SK-N-SH (cell line): ENCODE measurements at regions not wholly inside any gene's neighbourhood (a gene's known extent, or its start where the extent isn't known, plus 50 kb on each side); places are given as distances from the start of the nearest gene placed in this dataset.

Source experiments
- CTCF ChIA-PET: fragments of 300-600, 350-600 bp; formaldehyde crosslinking; extraction: SDS; loops from one replicate; lab custom pipeline; 2021; lab: Yijun Ruan, JAX
- POLR2A ChIA-PET: fragments of 350-600 bp; sonication (Branson Sonifier 250); formaldehyde crosslinking; extraction: SDS; loops from one replicate; lab custom pipeline; 2020; ENCODE audit warnings: antibody characterized with exemption, inconsistent platforms; lab: Yijun Ruan, JAX
- DNase-seq: peaks from one replicate; pipeline ENCODE4 v3.0.0; 2012
- H2AFZ ChIP-seq: fragments of 200-600 bp; sonication (generic); 2 replicates; pipeline ENCODE4 v1.8.1; 2016; ENCODE audit warnings: antibody characterized with exemption, mild to moderate bottlenecking, low read depth
- H3F3A ChIP-seq: fragments of 200-600 bp; sonication (generic); replicated peaks from 2 replicates; pipeline ENCODE3; 2016; ENCODE audit warnings: antibody characterized with exemption, mild to moderate bottlenecking; ENCODE audit not compliant: insufficient read depth
- H3K27ac ChIP-seq, 2 experiments: fragments of 200-500 bp in 1 of 2; fragments of 200-600 bp in 1 of 2; sonication (Bioruptor generic) in 1 of 2; sonication (generic), shearing (Covaris generic) in 1 of 2; 2 replicates each; pipeline versions ENCODE4 v1.5.1 to v1.6.1; 2014 to 2016; ENCODE audit warnings: low read depth in 2 of 2, inconsistent platforms in 1 of 2, low read length in 1 of 2, mild to moderate bottlenecking in 1 of 2, mixed read lengths in 1 of 2
- H3K27me3 ChIP-seq: fragments of 200-600 bp; sonication (generic), shearing (Covaris generic); 2 replicates; pipeline ENCODE4 v1.6.1; 2016; ENCODE audit warnings: mixed run types; ENCODE audit not compliant: insufficient read depth
- H3K36me3 ChIP-seq, 2 experiments: fragments of 200-500 bp in 1 of 2; fragments of 200-600 bp in 1 of 2; sonication (Bioruptor generic) in 1 of 2; sonication (generic) in 1 of 2; replicated peaks in 1 of 2; 2 replicates each; pipeline versions ENCODE3 to v1.5.1; 2014 to 2016; ENCODE audit warnings: low read length in 1 of 2, mild to moderate bottlenecking in 1 of 2; ENCODE audit not compliant: insufficient read depth in 2 of 2, control insufficient read depth in 1 of 2
- H3K4me1 ChIP-seq, 2 experiments: fragments of 200-500 bp in 1 of 2; fragments of 200-600 bp in 1 of 2; sonication (Bioruptor generic) in 1 of 2; sonication (generic), shearing (Covaris generic) in 1 of 2; 2 replicates each; pipeline versions ENCODE4 v1.5.1 to v1.6.1; 2014 to 2016; ENCODE audit warnings: low read depth in 1 of 2, low read length in 1 of 2, mixed run types in 1 of 2; ENCODE audit not compliant: insufficient read depth in 2 of 2, control insufficient read depth in 1 of 2
- H3K4me2 ChIP-seq: fragments of 200-600 bp; sonication (generic), shearing (Covaris generic); 2 replicates; pipeline ENCODE4 v1.6.1; 2017; ENCODE audit warnings: mixed run types
- H3K4me3 ChIP-seq, 2 experiments: fragments of 200-500 bp in 1 of 2; fragments of 200-600 bp in 1 of 2; sonication (Bioruptor generic) in 1 of 2; sonication (generic), shearing (Covaris generic) in 1 of 2; 2 replicates each; pipeline versions ENCODE4 v1.5.1 to v1.8.1; 2014 to 2016; ENCODE audit warnings: low read depth in 2 of 2, inconsistent platforms in 1 of 2, low read length in 1 of 2, mild to moderate bottlenecking in 1 of 2, mixed read lengths in 1 of 2, moderate library complexity in 1 of 2
- H3K79me2 ChIP-seq: fragments of 200-600 bp; sonication (generic); 2 replicates; pipeline ENCODE4 v1.8.1; 2017; ENCODE audit warnings: mild to moderate bottlenecking; ENCODE audit not compliant: insufficient read depth
- H3K9ac ChIP-seq: fragments of 200-600 bp; sonication (generic); 2 replicates; pipeline ENCODE4 v1.6.1; 2017; ENCODE audit warnings: mixed run types
- H3K9me2 ChIP-seq: fragments of 200-600 bp; sonication (generic); 2 replicates; pipeline ENCODE4 v1.6.1; 2017; ENCODE audit warnings: mixed run types
- H3K9me3 ChIP-seq: fragments of 200-600 bp; sonication (generic); 2 replicates; pipeline ENCODE4 v1.6.1; 2017; ENCODE audit warnings: mixed run types, mild to moderate bottlenecking, moderate library complexity
- H4K20me1 ChIP-seq: fragments of 200-600 bp; sonication (generic); 2 replicates; pipeline ENCODE4 v1.6.1; 2017; ENCODE audit warnings: mild to moderate bottlenecking, mixed run types; ENCODE audit not compliant: insufficient read depth
- CHD2 ChIP-seq: fragments of 150-350 bp; IDR thresholded peaks from 2 replicates; pipeline ENCODE4 v1.6.1; 2018; ENCODE audit warnings: low read length; ENCODE audit not compliant: partially characterized antibody
- ELF1 ChIP-seq: IDR thresholded peaks from 2 replicates; pipeline ENCODE4 v1.4.0; 2012
- FOXM1 ChIP-seq: IDR thresholded peaks from 2 replicates; pipeline ENCODE4 v1.4.0; 2012; ENCODE audit warnings: low read depth, mild to moderate bottlenecking
- GATA2 ChIP-seq: sonication (generic); formaldehyde crosslinking; IDR thresholded peaks from 2 replicates; pipeline ENCODE4 v1.5.0; 2020; ENCODE audit warnings: mild to moderate bottlenecking, missing genetic modification reagents
- MEF2A ChIP-seq: IDR thresholded peaks from 2 replicates; pipeline ENCODE4 v1.4.0; 2012; ENCODE audit warnings: low read depth, borderline replicate concordance
- MXI1 ChIP-seq: IDR thresholded peaks from 2 replicates; pipeline ENCODE4 v1.6.1; 2012; ENCODE audit warnings: mild to moderate bottlenecking, low read depth, low read length, improper control_type of control experiment
- NRF1 ChIP-seq: IDR thresholded peaks from 2 replicates; pipeline ENCODE4 v1.6.1; 2012; ENCODE audit warnings: low read depth, mild to moderate bottlenecking, low read length
- POLR2AphosphoS5 ChIP-seq: IDR thresholded peaks from 2 replicates; pipeline ENCODE4 v1.6.1; 2012; ENCODE audit warnings: low read depth, low read length
- RFX5 ChIP-seq: IDR thresholded peaks from 2 replicates; pipeline ENCODE4 v1.6.1; 2012; ENCODE audit warnings: mild to moderate bottlenecking, improper control_type of control experiment, low read length
- SIN3A ChIP-seq: IDR thresholded peaks from 2 replicates; pipeline ENCODE4 v1.6.1; 2012; ENCODE audit warnings: low read depth, mild to moderate bottlenecking, low read length, moderate library complexity, borderline replicate concordance
- TAF1 ChIP-seq: IDR thresholded peaks from 2 replicates; pipeline ENCODE4 v1.6.1; 2012; ENCODE audit warnings: low read depth, mild to moderate bottlenecking, low read length, moderate library complexity, borderline replicate concordance
- TCF12 ChIP-seq: IDR thresholded peaks from 2 replicates; pipeline ENCODE4 v1.4.0; 2012
- YY1 ChIP-seq: IDR thresholded peaks from 2 replicates; pipeline ENCODE4 v1.4.0; 2012; ENCODE audit warnings: low read depth, mild to moderate bottlenecking
- WGBS: methylation state at CpG from one replicate; pipeline ENCODE4 v1.1.6; 2017; ENCODE audit warnings: low lambda C conversion rate; 5-methylcytosine and 5-hydroxymethylcytosine counted together
- TF ChIP-seq, protein P1 (sequence below): fragments of 150-350 bp; IDR thresholded peaks from 2 replicates; pipeline ENCODE4 v1.6.1; 2016; ENCODE audit warnings: mild to moderate bottlenecking, low read depth, low read length
- TF ChIP-seq, protein P2 (sequence below): IDR thresholded peaks from 2 replicates; pipeline ENCODE4 v1.6.1; 2012; ENCODE audit warnings: mild to moderate bottlenecking, low read depth, low read length, moderate library complexity
- TF ChIP-seq, protein P3 (sequence below): fragments of 150-350 bp; IDR thresholded peaks from 2 replicates; pipeline ENCODE4 v1.6.1; 2017; ENCODE audit warnings: antibody characterized with exemption, low read length, low read depth, borderline replicate concordance
- TF ChIP-seq, protein P4 (sequence below): fragments of 200-600 bp; sonication (generic); IDR thresholded peaks from 2 replicates; pipeline ENCODE4 v1.6.1; 2017; ENCODE audit warnings: antibody characterized with exemption, mild to moderate bottlenecking, moderate library complexity

DNA sequence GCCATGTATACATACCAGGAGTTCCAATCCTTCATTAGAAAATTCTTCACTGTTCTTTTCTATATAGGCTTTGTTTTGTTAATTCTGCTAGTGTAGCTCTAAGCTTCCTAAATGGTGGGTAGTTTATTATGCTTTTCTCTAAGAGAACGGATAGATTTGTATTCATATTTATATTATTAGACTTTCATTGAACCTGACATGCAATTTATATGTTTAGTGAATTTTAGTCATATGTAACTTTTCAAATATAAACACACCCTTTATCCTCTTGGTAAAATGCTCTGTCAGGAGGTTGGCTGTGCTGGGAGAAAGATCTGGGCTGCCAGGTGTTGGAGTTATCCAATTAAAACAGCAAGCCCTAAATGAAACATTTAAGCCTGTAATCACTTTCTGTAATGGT lies 369.7 kb upstream of the RGS18 start:
- Histone ChIP-seq H2AFZ (no peak overlapping the region), H3K9me2 (no peaks in the 10 kb centered on the region), H3K4me3 (no peak overlapping the region), H3K4me2 (no peak overlapping the region), H3K9ac (no peak overlapping the region), H3K36me3 (no peaks in the 10 kb centered on the region), H3K27me3 (no peaks in the 10 kb centered on the region), H3K9me3 (no peaks in the 10 kb centered on the region), H4K20me1 (no peaks in the 10 kb centered on the region), H3F3A (no peaks in the 10 kb centered on the region), H3K79me2 (no peaks in the 10 kb centered on the region), H3K27ac (no peak overlapping the region), H3K4me1 (no peaks in the 10 kb centered on the region; a peak in 1 of 4 replicates)
- TF ChIP-seq, protein P1, sequence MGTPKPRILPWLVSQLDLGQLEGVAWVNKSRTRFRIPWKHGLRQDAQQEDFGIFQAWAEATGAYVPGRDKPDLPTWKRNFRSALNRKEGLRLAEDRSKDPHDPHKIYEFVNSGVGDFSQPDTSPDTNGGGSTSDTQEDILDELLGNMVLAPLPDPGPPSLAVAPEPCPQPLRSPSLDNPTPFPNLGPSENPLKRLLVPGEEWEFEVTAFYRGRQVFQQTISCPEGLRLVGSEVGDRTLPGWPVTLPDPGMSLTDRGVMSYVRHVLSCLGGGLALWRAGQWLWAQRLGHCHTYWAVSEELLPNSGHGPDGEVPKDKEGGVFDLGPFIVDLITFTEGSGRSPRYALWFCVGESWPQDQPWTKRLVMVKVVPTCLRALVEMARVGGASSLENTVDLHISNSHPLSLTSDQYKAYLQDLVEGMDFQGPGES: no peak
- TF ChIP-seq SIN3A: no peak
- no peak for TF ChIP-seq CHD2
- no peak for TF ChIP-seq YY1
- DNase-seq: no peak
- WGBS: 3% methylated on average over 1 of the region's 1 CpG
- ChIA-PET POLR2A (no interaction called here), CTCF (no interaction called here)

DNA sequence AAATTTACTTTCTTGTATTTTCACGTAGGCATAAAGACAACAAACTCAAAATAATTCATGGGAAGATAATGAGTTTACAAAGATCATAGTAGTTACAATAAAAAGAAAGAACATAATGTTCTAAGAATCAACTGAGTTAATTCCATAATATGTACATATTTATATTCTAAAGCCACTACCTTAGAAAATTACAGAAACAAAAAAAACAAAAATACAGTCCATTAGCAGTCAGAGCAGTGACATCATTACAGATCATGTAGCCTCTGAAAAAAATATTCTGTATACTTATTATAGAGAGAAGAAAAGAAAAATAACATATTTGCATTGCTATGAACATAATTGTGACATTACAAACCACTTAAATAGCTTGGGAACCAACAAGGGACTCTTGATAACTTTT lies 360.1 kb upstream of the RGS18 start:
- no peak overlapping the region for H3K4me3 ChIP-seq
- no peak overlapping the region for H3K9ac ChIP-seq
- WGBS: 1% methylated on average over 1 of the region's 1 CpG
- no peak overlapping the region for H3K27ac ChIP-seq
- H3K27me3 ChIP-seq: no peaks in the 10 kb centered on the region
- H2AFZ ChIP-seq: no peak overlapping the region
- DNase-seq: no peak
- ChIA-PET CTCF (no interaction called here), POLR2A (no interaction called here)
- TF ChIP-seq TCF12 (no peak), TAF1 (no peak), MEF2A (no peak), POLR2AphosphoS5 (no peak), NRF1 (no peak), RFX5 (no peak), MXI1 (no peak), YY1 (no peak), SIN3A (no peak), FOXM1 (no peak), ELF1 (no peak), GATA2 (CRISPR knock-in tag) (no peak)
- TF ChIP-seq, protein P2, sequence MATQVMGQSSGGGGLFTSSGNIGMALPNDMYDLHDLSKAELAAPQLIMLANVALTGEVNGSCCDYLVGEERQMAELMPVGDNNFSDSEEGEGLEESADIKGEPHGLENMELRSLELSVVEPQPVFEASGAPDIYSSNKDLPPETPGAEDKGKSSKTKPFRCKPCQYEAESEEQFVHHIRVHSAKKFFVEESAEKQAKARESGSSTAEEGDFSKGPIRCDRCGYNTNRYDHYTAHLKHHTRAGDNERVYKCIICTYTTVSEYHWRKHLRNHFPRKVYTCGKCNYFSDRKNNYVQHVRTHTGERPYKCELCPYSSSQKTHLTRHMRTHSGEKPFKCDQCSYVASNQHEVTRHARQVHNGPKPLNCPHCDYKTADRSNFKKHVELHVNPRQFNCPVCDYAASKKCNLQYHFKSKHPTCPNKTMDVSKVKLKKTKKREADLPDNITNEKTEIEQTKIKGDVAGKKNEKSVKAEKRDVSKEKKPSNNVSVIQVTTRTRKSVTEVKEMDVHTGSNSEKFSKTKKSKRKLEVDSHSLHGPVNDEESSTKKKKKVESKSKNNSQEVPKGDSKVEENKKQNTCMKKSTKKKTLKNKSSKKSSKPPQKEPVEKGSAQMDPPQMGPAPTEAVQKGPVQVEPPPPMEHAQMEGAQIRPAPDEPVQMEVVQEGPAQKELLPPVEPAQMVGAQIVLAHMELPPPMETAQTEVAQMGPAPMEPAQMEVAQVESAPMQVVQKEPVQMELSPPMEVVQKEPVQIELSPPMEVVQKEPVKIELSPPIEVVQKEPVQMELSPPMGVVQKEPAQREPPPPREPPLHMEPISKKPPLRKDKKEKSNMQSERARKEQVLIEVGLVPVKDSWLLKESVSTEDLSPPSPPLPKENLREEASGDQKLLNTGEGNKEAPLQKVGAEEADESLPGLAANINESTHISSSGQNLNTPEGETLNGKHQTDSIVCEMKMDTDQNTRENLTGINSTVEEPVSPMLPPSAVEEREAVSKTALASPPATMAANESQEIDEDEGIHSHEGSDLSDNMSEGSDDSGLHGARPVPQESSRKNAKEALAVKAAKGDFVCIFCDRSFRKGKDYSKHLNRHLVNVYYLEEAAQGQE: no peak
- TF ChIP-seq, protein P3, sequence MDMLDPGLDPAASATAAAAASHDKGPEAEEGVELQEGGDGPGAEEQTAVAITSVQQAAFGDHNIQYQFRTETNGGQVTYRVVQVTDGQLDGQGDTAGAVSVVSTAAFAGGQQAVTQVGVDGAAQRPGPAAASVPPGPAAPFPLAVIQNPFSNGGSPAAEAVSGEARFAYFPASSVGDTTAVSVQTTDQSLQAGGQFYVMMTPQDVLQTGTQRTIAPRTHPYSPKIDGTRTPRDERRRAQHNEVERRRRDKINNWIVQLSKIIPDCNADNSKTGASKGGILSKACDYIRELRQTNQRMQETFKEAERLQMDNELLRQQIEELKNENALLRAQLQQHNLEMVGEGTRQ: no peak
- TF ChIP-seq, protein P4, sequence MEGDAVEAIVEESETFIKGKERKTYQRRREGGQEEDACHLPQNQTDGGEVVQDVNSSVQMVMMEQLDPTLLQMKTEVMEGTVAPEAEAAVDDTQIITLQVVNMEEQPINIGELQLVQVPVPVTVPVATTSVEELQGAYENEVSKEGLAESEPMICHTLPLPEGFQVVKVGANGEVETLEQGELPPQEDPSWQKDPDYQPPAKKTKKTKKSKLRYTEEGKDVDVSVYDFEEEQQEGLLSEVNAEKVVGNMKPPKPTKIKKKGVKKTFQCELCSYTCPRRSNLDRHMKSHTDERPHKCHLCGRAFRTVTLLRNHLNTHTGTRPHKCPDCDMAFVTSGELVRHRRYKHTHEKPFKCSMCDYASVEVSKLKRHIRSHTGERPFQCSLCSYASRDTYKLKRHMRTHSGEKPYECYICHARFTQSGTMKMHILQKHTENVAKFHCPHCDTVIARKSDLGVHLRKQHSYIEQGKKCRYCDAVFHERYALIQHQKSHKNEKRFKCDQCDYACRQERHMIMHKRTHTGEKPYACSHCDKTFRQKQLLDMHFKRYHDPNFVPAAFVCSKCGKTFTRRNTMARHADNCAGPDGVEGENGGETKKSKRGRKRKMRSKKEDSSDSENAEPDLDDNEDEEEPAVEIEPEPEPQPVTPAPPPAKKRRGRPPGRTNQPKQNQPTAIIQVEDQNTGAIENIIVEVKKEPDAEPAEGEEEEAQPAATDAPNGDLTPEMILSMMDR: no peak
- no peaks in the 10 kb centered on the region for H3K9me2 ChIP-seq
- no peaks in the 10 kb centered on the region for H3K36me3 ChIP-seq
- H3K9me3 ChIP-seq: no peaks in the 10 kb centered on the region
- no peaks in the 10 kb centered on the region for H3K79me2 ChIP-seq
- no peaks in the 10 kb centered on the region for H3K4me1 ChIP-seq
- no peak overlapping the region for H3K4me2 ChIP-seq
- H4K20me1 ChIP-seq: no peaks in the 10 kb centered on the region
- no peaks in the 10 kb centered on the region for H3F3A ChIP-seq
